ENCODE measurements at regions not wholly inside any gene's neighbourhood (a gene's known extent, or its start where the extent isn't known, plus 50 kb on each side); places are given as distances from the start of the nearest gene placed in this dataset.
"Not testable (repeated sequence)": the region's sequence is repeated elsewhere in the genome, so short reads cannot be mapped to it uniquely, and the experiment has no call there.

GRCh38 chr11:38365274-38365673 is 1767.2 kb upstream of the RAG2 start:
- no peaks in the 10 kb centered on the region for H3K36me3 ChIP-seq
- no peaks in the 10 kb centered on the region for H3K4me1 ChIP-seq (replicated peaks)
- H3K4me3 ChIP-seq = no peak overlapping the region
- 81% methylated on average over 3 of the region's 3 CpGs for WGBS
- H3K27me3 ChIP-seq (replicated peaks; ENCODE audit: insufficient read depth) = no peaks in the 10 kb centered on the region
- H3K9me3 ChIP-seq = no peaks in the 10 kb centered on the region
- H3K27ac ChIP-seq = no peak overlapping the region
- DNase-seq (ENCODE audit: low spot score) = no peak
- intact Hi-C loops (cut with DNase I) = no loop called here
- no peak for TF ChIP-seq CTCF (IDR thresholded peaks at IDR 0.05)
- TF ChIP-seq POLR2AphosphoS5 (IDR thresholded peaks at IDR 0.05) = no peak
- TF ChIP-seq POLR2A (IDR thresholded peaks at IDR 0.05) = no peak

GRCh38 chr11:38356255-38356654 is 1758.2 kb upstream of the RAG2 start:
- no peaks in the 10 kb centered on the region for H3K27me3 ChIP-seq (replicated peaks; ENCODE audit: insufficient read depth)
- no peak for DNase-seq (ENCODE audit: low spot score)
- WGBS = 86% methylated on average over 2 of the region's 2 CpGs
- no peak overlapping the region for H3K4me3 ChIP-seq
- TF ChIP-seq POLR2A (IDR thresholded peaks at IDR 0.05) (no peak), POLR2AphosphoS5 (IDR thresholded peaks at IDR 0.05) (no peak), CTCF (IDR thresholded peaks at IDR 0.05) (no peak)
- no peaks in the 10 kb centered on the region for H3K36me3 ChIP-seq
- H3K4me1 ChIP-seq (replicated peaks) = no peaks in the 10 kb centered on the region
- no peak overlapping the region for H3K27ac ChIP-seq
- H3K9me3 ChIP-seq = no peaks in the 10 kb centered on the region
- intact Hi-C loops (cut with DNase I) = no loop called here

GRCh38 chr11:38345286-38345685 is 1747.2 kb upstream of the RAG2 start:
- Histone ChIP-seq H3K4me3 (no peak overlapping the region), H3K36me3 (no peaks in the 10 kb centered on the region), H3K27me3 (replicated peaks; ENCODE audit: insufficient read depth) (no peaks in the 10 kb centered on the region), H3K9me3 (no peaks in the 10 kb centered on the region), H3K27ac (no peak overlapping the region), H3K4me1 (replicated peaks) (no peaks in the 10 kb centered on the region)
- WGBS = 96% methylated on average over 3 of the region's 3 CpGs
- DNase-seq (ENCODE audit: low spot score) = no peak
- intact Hi-C loops (cut with DNase I) = no loop called here
- no peak for TF ChIP-seq POLR2A (IDR thresholded peaks at IDR 0.05)
- no peak for TF ChIP-seq CTCF (IDR thresholded peaks at IDR 0.05)
- TF ChIP-seq POLR2AphosphoS5 (IDR thresholded peaks at IDR 0.05) = no peak

- H3K4me3 ChIP-seq; H3K27me3 ChIP-seq (replicated peaks; ENCODE audit: insufficient read depth); H3K36me3 ChIP-seq; DNase-seq (ENCODE audit: low spot score); H3K27ac ChIP-seq; H3K4me1 ChIP-seq (replicated peaks); intact Hi-C loops (cut with DNase I); H3K9me3 ChIP-seq: not testable (repeated sequence)
- WGBS = 90% methylated on average over 2 of the region's 2 CpGs
These were observed 1743.6 kb upstream of the RAG2 start for GRCh38 chr11:38341612-38342011.

GRCh38 chr11:38339835-38340440 is 1741.9 kb upstream of the RAG2 start:
- DNase-seq (ENCODE audit: low spot score) = no peak
- no peak for TF ChIP-seq CTCF (IDR thresholded peaks at IDR 0.05)
- TF ChIP-seq POLR2A (IDR thresholded peaks at IDR 0.05) = no peak
- TF ChIP-seq POLR2AphosphoS5 (IDR thresholded peaks at IDR 0.05) = no peak
- Histone ChIP-seq H3K27me3 (replicated peaks; ENCODE audit: insufficient read depth) (no peaks in the 10 kb centered on the region), H3K4me1 (replicated peaks) (no peaks in the 10 kb centered on the region), H3K9me3 (no peaks in the 10 kb centered on the region), H3K4me3 (no peak overlapping the region), H3K36me3 (no peaks in the 10 kb centered on the region), H3K27ac (no peak overlapping the region)
- intact Hi-C loops (cut with DNase I) = no loop called here
- 77% methylated on average over 8 of the region's 8 CpGs for WGBS

GRCh38 chr11:38338022-38338421 is 1740.0 kb upstream of the RAG2 start:
- H3K9me3 ChIP-seq; DNase-seq (ENCODE audit: low spot score); H3K27ac ChIP-seq; H3K4me3 ChIP-seq; H3K27me3 ChIP-seq (replicated peaks; ENCODE audit: insufficient read depth); H3K36me3 ChIP-seq; intact Hi-C loops (cut with DNase I); H3K4me1 ChIP-seq (replicated peaks): not testable (repeated sequence)
- WGBS = 84% methylated on average over 5 of the region's 5 CpGs
